HG03103 (cell line): ENCODE measurements at regions not wholly inside any gene's neighbourhood (a gene's known extent, or its start where the extent isn't known, plus 50 kb on each side); places are given as distances from the start of the nearest gene placed in this dataset.
"Not testable (repeated sequence)": the region's sequence is repeated elsewhere in the genome, so short reads cannot be mapped to it uniquely, and the experiment has no call there.

ENCODE experiments used
- ATAC-seq: cut with Tn5 transposase; IDR thresholded peaks from one replicate; pipeline ENCODE4 v1.9.1; 2021; ENCODE audit warnings: low read depth; ENCODE audit not compliant: unreplicated experiment

GRCh38 chr13:50376895-50377575, 361.8 kb downstream of the KCNRG start:
- no peak for ATAC-seq

- no peak for ATAC-seq
Measured at GRCh38 chr13:50377726-50378270, 362.6 kb downstream of the KCNRG start.

GRCh38 chr13:50378509-50379044, 363.3 kb downstream of the KCNRG start:
- ATAC-seq: no peak

- no peak for ATAC-seq
Measured at GRCh38 chr13:50379584-50379983, 364.3 kb downstream of the KCNRG start.

DNA sequence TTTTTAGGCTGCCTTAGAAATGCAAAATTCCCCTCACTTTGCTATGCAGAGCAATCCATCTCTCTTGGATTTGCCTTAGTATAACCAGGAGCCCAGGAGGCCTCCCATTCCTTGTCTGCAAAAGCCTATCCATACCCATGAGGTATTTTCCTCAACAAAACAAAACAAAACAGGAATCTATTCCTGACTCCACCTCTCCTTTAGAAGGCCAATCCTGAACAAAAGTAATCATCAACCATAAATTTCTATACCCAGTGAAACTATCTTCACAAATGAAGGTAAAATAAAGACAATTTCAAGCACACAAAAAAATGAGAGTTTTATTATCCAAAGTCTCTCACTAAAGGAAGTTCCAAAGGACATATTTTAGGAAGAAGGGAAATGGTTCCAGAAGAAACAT, 365.7 kb downstream of the KCNRG start:
- ATAC-seq: no peak

DNA sequence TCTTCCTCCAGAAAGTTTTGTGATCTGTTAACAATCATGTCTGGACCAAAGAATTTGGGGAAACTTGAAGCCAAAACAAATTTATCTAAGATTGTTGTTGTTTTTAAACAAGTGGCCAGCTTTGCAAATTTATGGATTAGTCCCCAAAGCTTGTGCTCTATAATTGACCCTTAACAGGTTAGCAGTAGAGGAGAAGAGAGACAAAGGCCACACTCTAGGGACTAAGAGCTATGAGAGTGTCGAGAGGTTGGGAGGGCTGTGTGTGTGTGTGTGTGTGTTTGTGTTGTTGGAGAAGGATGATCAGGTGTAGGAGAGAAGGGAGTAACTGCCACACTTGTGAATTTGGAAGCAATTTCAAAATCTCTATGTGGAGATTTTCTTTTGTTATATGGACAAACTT, 367.3 kb downstream of the KCNRG start:
- ATAC-seq: no peak

DNA sequence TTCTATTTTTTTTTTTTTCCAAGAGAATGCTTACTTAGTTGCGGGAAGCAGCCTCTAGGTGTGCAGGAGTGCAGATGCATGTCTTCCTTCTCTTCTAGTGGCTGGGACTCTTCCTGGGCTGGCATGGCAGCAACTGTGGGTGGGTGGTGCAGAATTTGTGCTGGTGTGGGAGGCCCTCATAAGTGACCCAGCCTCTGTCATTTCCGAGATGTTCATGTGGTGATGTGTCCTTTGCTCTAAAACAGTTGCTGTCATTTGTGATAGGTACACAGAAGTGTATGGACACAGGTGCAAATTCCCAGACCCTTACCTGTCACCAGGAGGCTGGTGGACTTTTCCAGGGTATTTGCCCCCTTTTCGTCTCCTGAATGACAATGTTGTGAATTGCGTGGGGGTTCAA, 367.7 kb downstream of the KCNRG start:
- ATAC-seq: no peak

- ATAC-seq: no peak
Measured at GRCh38 chr13:50384724-50385123, 369.5 kb downstream of the KCNRG start.

DNA sequence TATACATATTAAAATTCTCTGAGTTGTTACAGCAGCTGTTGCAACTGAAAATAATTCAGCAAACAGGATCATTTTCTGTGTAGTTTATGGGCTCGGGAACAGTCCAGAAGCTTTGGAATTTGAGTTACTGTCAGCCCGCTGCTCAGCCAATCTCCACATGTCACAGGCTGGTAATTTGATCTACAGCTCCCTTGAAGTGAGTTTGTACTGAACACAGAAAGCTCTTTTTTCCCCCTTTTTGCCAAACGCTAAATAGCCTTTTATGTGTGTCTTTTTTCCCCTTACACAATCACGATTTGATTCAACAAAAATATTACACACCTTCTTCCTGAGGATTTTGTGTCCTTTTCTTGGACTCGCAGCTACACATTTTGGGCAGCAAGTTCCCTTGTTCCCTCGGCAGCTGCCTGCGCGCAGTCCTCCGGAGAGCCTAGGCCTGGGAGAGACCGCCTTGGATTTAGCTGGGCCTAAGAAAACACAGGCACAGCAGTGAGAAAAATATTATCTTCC, 371.4 kb downstream of the KCNRG start:
- no peak for ATAC-seq

GRCh38 chr13:50387051-50387581, 371.9 kb downstream of the KCNRG start:
- no peak for ATAC-seq

DNA sequence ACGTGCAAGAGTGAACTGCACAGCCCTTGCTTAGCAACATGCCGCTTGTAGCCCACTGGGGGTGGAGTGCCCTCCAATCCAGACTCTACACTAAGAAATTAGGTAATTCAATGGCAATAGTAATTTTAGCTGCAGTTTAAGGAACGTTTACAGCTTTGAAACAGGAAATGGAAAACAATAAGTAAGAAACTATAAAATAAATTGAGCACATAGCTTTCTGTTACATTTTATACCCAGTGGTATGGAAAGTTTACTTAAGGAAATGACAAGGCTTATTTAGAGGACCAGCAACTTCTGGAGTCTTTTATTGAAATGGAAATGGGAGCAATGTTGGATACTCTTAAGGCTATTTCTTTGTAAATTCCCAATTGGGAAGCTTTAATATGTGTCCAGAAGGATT, 373.2 kb downstream of the KCNRG start:
- ATAC-seq: no peak

DNA sequence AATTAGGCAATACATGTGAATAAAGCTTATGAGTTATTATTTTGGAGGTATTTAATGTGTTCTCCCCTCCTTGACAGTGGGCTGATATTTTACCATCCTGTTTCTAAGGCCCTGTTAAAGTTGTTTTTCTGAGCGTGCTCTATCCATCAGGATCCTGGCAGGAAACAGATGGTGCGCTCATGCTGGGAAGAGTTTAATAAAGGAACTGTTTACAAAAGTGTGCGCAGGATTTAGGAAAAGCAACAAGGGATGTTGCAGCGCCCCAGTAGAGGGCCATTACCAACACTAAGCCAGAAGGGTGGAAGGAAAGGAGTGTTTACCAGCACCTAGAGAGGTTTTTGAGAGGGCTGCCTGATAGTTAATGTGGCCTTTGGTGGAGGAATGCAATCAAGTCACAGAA, 374.5 kb downstream of the KCNRG start:
- ATAC-seq: no peak

GRCh38 chr13:50390503-50391248, 375.4 kb downstream of the KCNRG start:
- ATAC-seq: no peak

GRCh38 chr13:50392977-50393376, 377.7 kb downstream of the KCNRG start:
- ATAC-seq: no peak

- ATAC-seq: no peak
Measured at GRCh38 chr13:50393628-50394027, 378.4 kb downstream of the KCNRG start.

DNA sequence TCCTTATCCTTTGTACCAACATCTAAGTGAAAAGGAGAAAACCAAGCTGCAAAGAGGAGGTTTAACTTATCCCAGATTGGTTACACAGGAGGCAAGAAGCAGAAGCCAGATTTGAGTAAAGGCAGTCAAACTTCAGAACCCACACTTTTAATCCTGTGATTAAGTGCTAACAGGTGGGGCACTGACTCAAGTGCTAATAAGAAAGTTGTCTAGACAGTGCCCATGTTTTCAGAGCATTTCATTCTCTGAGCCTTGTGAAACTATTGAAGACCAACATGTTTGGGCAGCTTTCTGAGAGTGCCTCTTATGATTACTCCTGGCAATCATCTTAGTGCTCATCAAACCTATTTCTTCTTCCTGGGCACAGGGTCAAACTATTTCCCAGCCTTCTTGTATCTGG, 380.8 kb downstream of the KCNRG start:
- ATAC-seq: no peak

GRCh38 chr13:50396618-50397017, 381.4 kb downstream of the KCNRG start:
- ATAC-seq: not testable (repeated sequence)

DNA sequence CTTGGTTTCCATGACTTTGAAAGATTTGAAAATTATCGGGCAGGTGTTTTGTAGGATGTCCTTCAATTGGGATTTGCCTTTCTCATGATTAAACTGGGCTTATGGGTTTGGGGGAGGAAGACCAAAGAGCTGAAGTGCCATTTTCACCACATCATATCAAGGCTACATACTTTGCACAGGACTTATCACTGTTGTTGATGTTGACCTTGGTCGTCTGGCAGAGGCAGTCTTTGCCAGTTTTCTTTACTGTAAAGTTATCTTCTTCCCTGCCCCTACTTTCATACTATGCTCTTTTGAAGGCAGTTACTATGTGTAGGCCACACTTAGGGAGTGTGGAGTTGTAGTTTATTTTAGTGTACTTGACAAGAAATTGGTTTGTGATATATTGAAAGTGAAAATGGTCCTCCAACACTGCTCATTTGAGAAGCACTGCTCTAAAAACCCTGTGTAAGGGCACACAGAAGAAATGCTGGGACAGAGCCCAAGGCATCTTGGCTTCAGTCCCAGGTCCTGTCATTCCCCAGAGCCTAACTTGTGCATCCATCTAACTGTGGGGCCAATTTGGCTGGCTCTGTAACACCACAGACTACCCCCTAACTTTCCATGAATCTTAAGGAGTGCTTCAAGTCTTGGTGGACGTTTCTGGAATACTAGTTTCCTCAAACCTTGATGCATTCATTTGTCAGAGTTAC, 384.9 kb downstream of the KCNRG start:
- ATAC-seq: no peak

DNA sequence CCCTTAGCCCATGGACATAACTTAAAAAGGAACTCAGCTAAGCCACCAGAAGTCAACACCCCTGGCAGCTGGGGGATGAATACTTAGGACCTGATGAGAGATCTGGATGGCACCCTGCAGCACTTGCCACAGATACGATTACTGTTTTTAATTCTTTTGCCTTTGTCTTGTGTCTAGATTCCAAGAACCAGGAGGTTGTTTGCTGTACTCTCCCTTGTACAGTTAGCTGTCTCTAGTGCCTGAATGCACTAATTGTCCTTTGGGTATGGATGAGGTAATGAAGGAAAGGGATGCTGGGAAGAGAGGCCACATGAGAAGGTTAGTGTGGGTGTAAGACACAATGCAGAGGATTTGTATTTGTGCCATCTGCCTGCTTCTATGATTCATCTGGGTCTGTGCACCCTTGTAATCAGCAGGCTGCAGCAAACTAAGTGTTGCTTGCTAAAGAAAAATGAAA, 385.8 kb downstream of the KCNRG start:
- ATAC-seq: no peak

- no peak for ATAC-seq
Measured at GRCh38 chr13:50401721-50402465, 386.6 kb downstream of the KCNRG start.
